ENCODE measurements at regions not wholly inside any gene's neighbourhood (a gene's known extent, or its start where the extent isn't known, plus 50 kb on each side); places are given as distances from the start of the nearest gene placed in this dataset.

DNA sequence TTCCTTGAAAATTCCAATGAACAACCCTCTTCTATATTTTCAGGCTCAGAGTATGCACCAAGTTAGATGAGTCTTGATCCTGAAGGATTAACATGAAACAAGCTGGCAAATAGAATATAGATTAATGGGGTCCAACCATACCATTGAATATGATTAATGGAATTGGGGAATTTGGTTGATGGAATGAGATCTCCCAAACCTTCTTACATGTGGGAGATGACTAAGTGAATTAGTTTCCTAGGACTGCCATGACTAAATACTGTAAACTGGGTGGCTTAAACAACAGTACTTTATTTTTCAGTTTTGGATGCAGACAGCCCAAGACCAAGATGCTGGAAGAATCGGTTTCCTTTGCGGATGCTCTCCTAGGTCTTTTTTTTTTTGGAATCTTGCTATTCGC is 347.0 kb downstream of the QKI start:
- Histone ChIP-seq H3K27me3 (ENCODE audit: control insufficient read depth, low read length) (no peaks in the 10 kb centered on the region), H3K4me1 (ENCODE audit: control insufficient read depth, low read length) (peaks cover 27% of the 10 kb centered on the region), H3K79me2 (ENCODE audit: control insufficient read depth, low read length) (no peaks in the 10 kb centered on the region), H3K27ac (ENCODE audit: low read depth, low read length) (no peak overlapping the region), H3K4me2 (ENCODE audit: low read length) (no peak overlapping the region), H3K9me3 (ENCODE audit: control insufficient read depth, insufficient read depth, low read length) (no peaks in the 10 kb centered on the region), H3F3A (ENCODE audit: control insufficient read depth, insufficient read depth) (peaks cover 2% of the 10 kb centered on the region; the same call in 1 of the 2 replicates), H3K4me3 (ENCODE audit: low read length) (no peak overlapping the region), H3K36me3 (ENCODE audit: control insufficient read depth, low read length) (no peaks in the 10 kb centered on the region), H3K9me2 (replicated peaks; ENCODE audit: control insufficient read depth, low read length) (no peaks in the 10 kb centered on the region), H4K20me1 (ENCODE audit: control insufficient read depth, insufficient read depth, low read depth, low read length) (no peaks in the 10 kb centered on the region)
- no peak for TF ChIP-seq CTCF (IDR thresholded peaks at IDR 0.05; ENCODE audit: low read depth, low read length, poor library complexity, severe bottlenecking)
- no peak for TF ChIP-seq EZH2phosphoT487 (IDR thresholded peaks at IDR 0.05; ENCODE audit: borderline replicate concordance, low read length)

DNA sequence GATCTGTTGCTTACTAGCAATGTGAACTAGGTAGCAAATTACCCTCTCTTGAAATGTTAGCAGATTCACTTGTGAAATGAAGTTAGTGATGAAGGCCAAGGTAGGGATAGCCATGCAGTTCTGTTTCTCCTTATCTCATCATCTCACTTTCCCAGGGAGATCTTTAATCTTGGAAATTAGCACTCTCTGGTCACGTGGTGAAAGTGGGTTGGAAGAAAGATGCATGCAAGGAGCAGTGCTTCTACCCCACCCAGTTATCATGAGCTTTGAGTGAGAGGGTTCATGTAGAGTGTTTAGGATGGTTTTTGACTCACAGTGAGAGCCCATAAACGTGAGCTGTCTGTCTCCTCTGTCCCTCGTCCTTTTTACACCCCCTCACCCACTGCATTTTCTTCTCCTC is 346.3 kb downstream of the QKI start:
- Histone ChIP-seq H3F3A (ENCODE audit: control insufficient read depth, insufficient read depth) (peaks cover 4% of the 10 kb centered on the region), H3K27me3 (ENCODE audit: control insufficient read depth, low read length) (no peaks in the 10 kb centered on the region), H3K4me1 (ENCODE audit: control insufficient read depth, low read length) (peaks cover 33% of the 10 kb centered on the region), H3K4me3 (ENCODE audit: low read length) (no peak overlapping the region), H3K9me3 (ENCODE audit: control insufficient read depth, insufficient read depth, low read length) (no peaks in the 10 kb centered on the region), H3K36me3 (ENCODE audit: control insufficient read depth, low read length) (no peaks in the 10 kb centered on the region), H3K27ac (ENCODE audit: low read depth, low read length) (no peak overlapping the region), H3K4me2 (ENCODE audit: low read length) (no peak overlapping the region), H3K9me2 (replicated peaks; ENCODE audit: control insufficient read depth, low read length) (no peaks in the 10 kb centered on the region), H4K20me1 (ENCODE audit: control insufficient read depth, insufficient read depth, low read depth, low read length) (no peaks in the 10 kb centered on the region), H3K79me2 (ENCODE audit: control insufficient read depth, low read length) (no peaks in the 10 kb centered on the region)
- TF ChIP-seq EZH2phosphoT487 (IDR thresholded peaks at IDR 0.05; ENCODE audit: borderline replicate concordance, low read length) (no peak), CTCF (IDR thresholded peaks at IDR 0.05; ENCODE audit: low read depth, low read length, poor library complexity, severe bottlenecking) (no peak)

DNA sequence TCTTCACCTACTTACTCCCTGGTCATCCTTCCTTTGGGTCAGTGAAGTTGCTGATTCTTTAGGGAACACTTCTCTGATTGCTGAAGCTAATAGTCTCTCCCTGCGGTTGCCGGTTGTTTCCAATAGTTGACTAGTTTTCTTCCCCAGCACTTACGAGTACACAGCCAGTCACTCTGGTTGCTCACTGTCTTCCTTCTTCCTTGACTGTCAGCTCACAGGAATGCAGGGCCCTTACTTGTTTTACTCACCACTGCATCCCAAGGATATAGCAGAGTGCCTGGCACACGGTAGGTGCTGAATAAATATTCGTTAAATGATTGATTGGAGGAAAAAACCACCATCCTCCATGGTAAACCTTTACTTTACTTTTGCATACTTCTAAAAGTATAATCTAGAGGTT is 345.0 kb downstream of the QKI start:
- Histone ChIP-seq H3F3A (ENCODE audit: control insufficient read depth, insufficient read depth) (peaks cover 10% of the 10 kb centered on the region), H4K20me1 (ENCODE audit: control insufficient read depth, insufficient read depth, low read depth, low read length) (no peaks in the 10 kb centered on the region), H3K27me3 (ENCODE audit: control insufficient read depth, low read length) (no peaks in the 10 kb centered on the region), H3K9me3 (ENCODE audit: control insufficient read depth, insufficient read depth, low read length) (no peaks in the 10 kb centered on the region), H3K4me2 (ENCODE audit: low read length) (no peak overlapping the region), H3K4me1 (ENCODE audit: control insufficient read depth, low read length) (peaks cover 44% of the 10 kb centered on the region), H3K27ac (ENCODE audit: low read depth, low read length) (no peak overlapping the region), H3K79me2 (ENCODE audit: control insufficient read depth, low read length) (no peaks in the 10 kb centered on the region), H3K4me3 (ENCODE audit: low read length) (no peak overlapping the region), H3K36me3 (ENCODE audit: control insufficient read depth, low read length) (no peaks in the 10 kb centered on the region), H3K9me2 (replicated peaks; ENCODE audit: control insufficient read depth, low read length) (no peaks in the 10 kb centered on the region)
- TF ChIP-seq CTCF (IDR thresholded peaks at IDR 0.05; ENCODE audit: low read depth, low read length, poor library complexity, severe bottlenecking) (no peak), EZH2phosphoT487 (IDR thresholded peaks at IDR 0.05; ENCODE audit: borderline replicate concordance, low read length) (no peak)

DNA sequence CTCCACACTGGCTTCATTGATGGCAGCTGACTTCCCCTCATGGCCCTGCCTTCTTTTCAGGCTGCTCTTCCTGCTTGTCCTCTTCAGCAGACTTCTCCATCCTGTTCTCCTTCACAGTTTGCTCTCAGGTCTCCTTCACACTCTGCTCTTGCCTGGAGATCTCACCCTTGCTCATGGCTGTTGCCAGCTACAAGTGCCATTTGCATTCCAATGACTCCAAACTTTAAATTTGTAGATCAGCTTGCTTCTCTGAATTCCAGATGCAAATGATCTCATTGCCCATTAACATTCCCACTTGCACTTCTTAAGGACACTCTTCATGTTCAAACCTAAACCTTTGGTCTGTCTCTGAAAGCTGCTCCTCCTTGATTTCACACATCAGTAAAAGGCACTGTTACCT is 343.0 kb downstream of the QKI start:
- H3K9me3 ChIP-seq (ENCODE audit: control insufficient read depth, insufficient read depth, low read length) = no peaks in the 10 kb centered on the region
- H4K20me1 ChIP-seq (ENCODE audit: control insufficient read depth, insufficient read depth, low read depth, low read length) = no peaks in the 10 kb centered on the region
- no peaks in the 10 kb centered on the region for H3K36me3 ChIP-seq (ENCODE audit: control insufficient read depth, low read length)
- peaks cover 44% of the 10 kb centered on the region for H3K4me1 ChIP-seq (ENCODE audit: control insufficient read depth, low read length)
- H3F3A ChIP-seq (ENCODE audit: control insufficient read depth, insufficient read depth) = peaks cover 10% of the 10 kb centered on the region
- H3K79me2 ChIP-seq (ENCODE audit: control insufficient read depth, low read length) = no peaks in the 10 kb centered on the region
- H3K27me3 ChIP-seq (ENCODE audit: control insufficient read depth, low read length) = no peaks in the 10 kb centered on the region
- 0 out of 2 replicates have a peak overlapping the region, but pooled peaks have one; percentile 23 for H3K4me3 ChIP-seq (ENCODE audit: low read length)
- no peaks in the 10 kb centered on the region for H3K9me2 ChIP-seq (replicated peaks; ENCODE audit: control insufficient read depth, low read length)
- no peak overlapping the region for H3K27ac ChIP-seq (ENCODE audit: low read depth, low read length)
- peak overlapping the region; percentile 71 for H3K4me2 ChIP-seq (ENCODE audit: low read length)
- no peak for TF ChIP-seq EZH2phosphoT487 (IDR thresholded peaks at IDR 0.05; ENCODE audit: borderline replicate concordance, low read length)
- TF ChIP-seq CTCF (IDR thresholded peaks at IDR 0.05; ENCODE audit: low read depth, low read length, poor library complexity, severe bottlenecking) = no peak
